Upper lobe of right lung (tissue), 1 donor: ENCODE measurements at regions not wholly inside any gene's neighbourhood (a gene's known extent, or its start where the extent isn't known, plus 50 kb on each side); places are given as distances from the start of the nearest gene placed in this dataset.

ENCODE experiments used
- ATAC-seq: fragments of 200-7000 bp; cut with Tn5 transposase; one replicate; pipeline ENCODE4 v1.9.1; 2020; ENCODE audit warnings: mild to moderate bottlenecking, moderate library complexity
- DNase-seq: peaks from one replicate; pipeline ENCODE4 v3.0.0-alpha.2; 2020
- H3K27ac ChIP-seq: fragments of 200-600 bp; one replicate; pipeline ENCODE4 v1.8.0; 2022
- H3K27me3 ChIP-seq: fragments of 200-600 bp; one replicate; pipeline ENCODE4 v1.8.0; 2022; ENCODE audit warnings: mild to moderate bottlenecking
- H3K36me3 ChIP-seq: fragments of 200-600 bp; one replicate; pipeline ENCODE4 v1.8.0; 2022
- H3K4me1 ChIP-seq: fragments of 200-600 bp; one replicate; pipeline ENCODE4 v1.8.0; 2022
- H3K4me3 ChIP-seq: fragments of 200-600 bp; one replicate; pipeline ENCODE4 v1.8.0; 2022; ENCODE audit warnings: mild to moderate bottlenecking
- H3K9me3 ChIP-seq: fragments of 200-600 bp; one replicate; pipeline ENCODE4 v1.8.0; 2022
- intact Hi-C: fragments of 100-400 bp; cut with DNase I; formaldehyde crosslinking; loops from one replicate; pipeline ENCODE4 v1.11.0; 2022
- TF ChIP-seq, protein P1 (sequence below): fragments of 200-600 bp; IDR thresholded peaks from one replicate; pipeline ENCODE4 v1.8.0; 2022; ENCODE audit warnings: antibody characterized with exemption
- donor health status: DM: no; HTN: yes; CAD: no; lungs with severe emphysema.

DNA sequence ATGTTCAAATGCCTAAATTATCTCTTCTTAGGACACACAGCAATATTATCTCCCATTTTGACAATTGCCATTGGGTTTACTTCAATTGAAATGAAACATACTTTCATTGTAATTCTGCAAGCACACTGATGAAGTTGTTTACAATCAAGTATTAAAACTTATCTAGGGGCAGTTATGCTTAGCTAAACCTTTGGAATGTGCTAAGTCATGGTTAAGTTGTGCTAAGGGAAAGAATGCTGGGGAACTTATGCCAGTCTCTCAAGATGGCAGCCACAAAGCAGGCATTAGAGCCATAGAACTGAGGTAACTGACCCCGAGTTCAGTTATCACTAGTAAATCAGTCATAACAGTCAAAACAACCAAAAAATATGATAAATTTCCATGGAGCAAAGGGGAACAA, 59.1 kb upstream of the NT5E start:
- Histone ChIP-seq H3K36me3 (no peaks in the 10 kb centered on the region), H3K4me3 (no peak overlapping the region), H3K9me3 (no peaks in the 10 kb centered on the region), H3K27me3 (no peaks in the 10 kb centered on the region), H3K4me1 (no peaks in the 10 kb centered on the region), H3K27ac (no peak overlapping the region)
- TF ChIP-seq, protein P1, sequence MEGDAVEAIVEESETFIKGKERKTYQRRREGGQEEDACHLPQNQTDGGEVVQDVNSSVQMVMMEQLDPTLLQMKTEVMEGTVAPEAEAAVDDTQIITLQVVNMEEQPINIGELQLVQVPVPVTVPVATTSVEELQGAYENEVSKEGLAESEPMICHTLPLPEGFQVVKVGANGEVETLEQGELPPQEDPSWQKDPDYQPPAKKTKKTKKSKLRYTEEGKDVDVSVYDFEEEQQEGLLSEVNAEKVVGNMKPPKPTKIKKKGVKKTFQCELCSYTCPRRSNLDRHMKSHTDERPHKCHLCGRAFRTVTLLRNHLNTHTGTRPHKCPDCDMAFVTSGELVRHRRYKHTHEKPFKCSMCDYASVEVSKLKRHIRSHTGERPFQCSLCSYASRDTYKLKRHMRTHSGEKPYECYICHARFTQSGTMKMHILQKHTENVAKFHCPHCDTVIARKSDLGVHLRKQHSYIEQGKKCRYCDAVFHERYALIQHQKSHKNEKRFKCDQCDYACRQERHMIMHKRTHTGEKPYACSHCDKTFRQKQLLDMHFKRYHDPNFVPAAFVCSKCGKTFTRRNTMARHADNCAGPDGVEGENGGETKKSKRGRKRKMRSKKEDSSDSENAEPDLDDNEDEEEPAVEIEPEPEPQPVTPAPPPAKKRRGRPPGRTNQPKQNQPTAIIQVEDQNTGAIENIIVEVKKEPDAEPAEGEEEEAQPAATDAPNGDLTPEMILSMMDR, result no peak
- no peak for DNase-seq
- ATAC-seq, result no peak
- intact Hi-C loops, result no loop called here

DNA sequence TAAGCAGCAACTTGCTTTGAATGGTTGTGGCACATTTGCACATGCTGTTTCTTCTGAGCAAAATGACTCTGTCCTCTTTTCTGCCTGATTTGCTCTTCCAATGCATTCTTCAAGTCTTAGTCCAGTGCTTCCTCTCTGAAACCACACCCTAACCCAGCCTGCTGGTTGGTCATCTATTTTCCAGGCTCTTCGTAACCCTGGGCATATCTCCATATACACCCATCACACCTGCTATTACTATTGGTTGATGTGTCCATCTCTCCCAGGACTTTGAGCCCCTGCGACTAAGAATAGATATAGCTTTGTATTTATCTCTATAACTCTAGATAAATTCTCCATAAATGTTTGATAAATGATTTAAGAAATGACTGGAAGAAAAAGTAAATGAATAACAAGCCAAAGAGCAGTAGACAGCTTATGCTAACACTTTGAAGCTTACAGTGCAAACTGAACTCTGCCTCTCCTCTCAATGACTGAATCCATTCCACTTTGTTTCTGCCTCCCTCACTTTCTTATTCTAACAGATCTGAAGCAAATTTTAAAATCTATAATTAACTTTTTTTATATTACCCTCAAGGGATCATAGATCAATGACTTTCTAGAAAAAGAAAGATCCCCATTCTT, 59.7 kb upstream of the NT5E start:
- no peak for ATAC-seq
- Histone ChIP-seq H3K36me3 (no peaks in the 10 kb centered on the region), H3K4me3 (no peak overlapping the region), H3K9me3 (no peaks in the 10 kb centered on the region), H3K27me3 (no peaks in the 10 kb centered on the region), H3K27ac (no peak overlapping the region), H3K4me1 (no peaks in the 10 kb centered on the region)
- intact Hi-C loops, result no loop called here
- TF ChIP-seq, protein P1, result no peak
- no peak for DNase-seq

DNA sequence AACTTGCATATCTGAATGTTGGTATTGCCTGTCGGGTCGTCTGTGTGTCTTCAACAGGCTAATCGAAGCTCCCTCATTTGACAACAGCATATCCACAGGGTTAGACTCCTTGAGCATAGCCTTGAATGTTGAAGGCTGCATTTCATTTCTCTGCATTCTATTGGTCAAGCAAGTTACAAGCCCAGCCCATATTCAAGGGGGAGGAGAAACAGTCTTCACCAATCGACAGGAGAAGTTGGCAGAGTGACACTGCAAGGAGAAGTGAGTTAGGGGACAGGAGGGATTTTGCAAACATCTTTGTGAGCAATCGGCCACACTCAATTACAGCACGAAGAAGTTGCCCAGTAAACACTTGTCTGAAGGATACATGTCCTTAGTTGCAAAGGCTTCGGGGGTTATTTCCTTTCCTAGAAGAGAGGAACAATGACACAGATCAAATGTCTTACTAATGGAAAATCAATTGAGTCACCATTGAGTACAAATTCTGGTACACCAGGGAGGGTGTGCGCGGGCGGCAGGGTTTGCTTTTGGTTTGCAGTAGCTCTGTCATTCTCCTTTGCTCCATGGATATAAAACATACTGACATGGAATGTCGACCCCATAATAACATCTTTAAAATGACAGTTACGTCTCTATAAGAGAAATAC, 60.6 kb upstream of the NT5E start:
- Histone ChIP-seq H3K4me1 (no peaks in the 10 kb centered on the region), H3K36me3 (no peaks in the 10 kb centered on the region), H3K4me3 (no peak overlapping the region), H3K27me3 (no peaks in the 10 kb centered on the region), H3K27ac (no peak overlapping the region), H3K9me3 (no peaks in the 10 kb centered on the region)
- DNase-seq (no peak), ATAC-seq (no peak)
- TF ChIP-seq, protein P1, result no peak
- intact Hi-C loops, result no loop called here

DNA sequence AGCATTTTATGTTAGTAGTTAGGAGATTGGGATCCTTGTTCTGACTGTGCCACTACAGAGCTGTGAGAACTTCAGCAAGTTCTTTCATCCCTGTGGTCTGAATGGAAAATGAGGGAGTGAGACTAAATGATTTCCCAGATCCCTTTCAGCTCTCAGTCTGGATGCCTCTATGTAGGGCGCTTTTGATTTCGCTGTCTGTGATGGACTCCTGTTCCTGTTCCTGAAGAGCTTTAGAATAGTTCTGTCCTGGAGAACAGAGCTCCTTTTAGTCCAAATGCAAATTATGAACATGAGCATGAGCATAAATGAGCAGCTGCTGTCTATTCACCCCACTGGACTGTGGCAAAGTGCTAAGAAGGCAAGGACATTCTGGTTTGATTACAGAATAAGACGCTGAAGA, 61.4 kb upstream of the NT5E start:
- TF ChIP-seq, protein P1, result no peak
- H3K9me3 ChIP-seq, result no peaks in the 10 kb centered on the region
- H3K27me3 ChIP-seq, result no peaks in the 10 kb centered on the region
- no peak for ATAC-seq
- DNase-seq, result no peak
- no peak overlapping the region for H3K27ac ChIP-seq
- intact Hi-C loops, result no loop called here
- no peaks in the 10 kb centered on the region for H3K36me3 ChIP-seq
- no peak overlapping the region for H3K4me3 ChIP-seq
- H3K4me1 ChIP-seq, result no peaks in the 10 kb centered on the region

DNA sequence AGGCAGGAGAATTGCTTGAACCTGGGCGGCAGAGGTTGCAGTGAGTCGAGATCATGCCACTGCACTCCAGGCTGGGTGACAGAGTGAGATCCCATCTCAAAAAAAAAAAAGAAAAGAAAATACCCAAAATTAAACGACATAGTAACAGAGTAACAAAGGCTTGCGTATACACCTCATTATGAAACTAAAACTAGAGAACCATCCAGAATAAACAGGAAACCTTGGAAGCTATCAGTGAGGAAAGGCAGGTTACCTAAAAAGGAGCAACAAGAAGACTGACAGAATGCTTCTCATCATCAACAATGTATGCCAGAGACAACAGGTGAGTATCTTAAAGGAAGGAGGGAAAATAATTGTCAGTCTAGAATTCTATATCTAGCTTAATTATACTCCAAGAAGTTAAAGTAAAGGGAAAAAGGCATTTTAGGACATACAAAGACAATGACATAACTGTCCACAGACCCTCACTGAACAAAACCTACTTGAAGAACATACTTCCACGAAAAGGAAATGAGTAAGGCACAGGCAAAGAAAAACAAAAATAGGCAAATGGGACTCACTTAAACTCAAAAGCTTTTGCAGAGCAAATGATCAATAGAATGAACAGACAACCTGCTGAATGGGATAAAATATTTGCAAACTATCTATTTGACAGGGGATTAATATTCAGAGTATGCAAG, 64.1 kb upstream of the NT5E start:
- no peak overlapping the region for H3K4me3 ChIP-seq

More for the DNA sequence above, 64.1 kb upstream of the NT5E start:
- H3K9me3 ChIP-seq, result no peaks in the 10 kb centered on the region
- H3K27me3 ChIP-seq, result no peaks in the 10 kb centered on the region
- intact Hi-C loops, result no loop called here
- H3K36me3 ChIP-seq, result no peaks in the 10 kb centered on the region
- H3K4me1 ChIP-seq, result no peaks in the 10 kb centered on the region
- H3K27ac ChIP-seq, result no peak overlapping the region
- ATAC-seq, result no peak
- no peak for DNase-seq
- TF ChIP-seq, protein P1, result no peak
